GM15510 (cell line): ENCODE measurements at regions not wholly inside any gene's neighbourhood (a gene's known extent, or its start where the extent isn't known, plus 50 kb on each side); places are given as distances from the start of the nearest gene placed in this dataset.

Experiments used
- POLR2A ChIP-seq: IDR thresholded peaks from 3 replicates; pipeline ENCODE4 v1.6.1; 2011; ENCODE audit warnings: borderline replicate concordance; ENCODE audit not compliant: insufficient read length; ENCODE audit errors: extremely low read depth

- no peak for TF ChIP-seq POLR2A
Observed at GRCh38 chr12:124420041-124420995, 125.4 kb downstream of the RFLNA start.

GRCh38 chr12:124419292-124420040 lies 124.6 kb downstream of the RFLNA start:
- no peak for TF ChIP-seq POLR2A

GRCh38 chr12:124418791-124419190 lies 123.9 kb downstream of the RFLNA start:
- TF ChIP-seq POLR2A, result no peak

- no peak for TF ChIP-seq POLR2A
Observed at GRCh38 chr12:124418156-124418555, 123.3 kb downstream of the RFLNA start.

GRCh38 chr12:124416516-124417395 lies 121.9 kb downstream of the RFLNA start:
- no peak for TF ChIP-seq POLR2A

- TF ChIP-seq POLR2A, result no peak
Observed at GRCh38 chr12:124415064-124415463, 120.2 kb downstream of the RFLNA start.

- TF ChIP-seq POLR2A, result no peak
Observed at GRCh38 chr12:124413915-124414314, 119.0 kb downstream of the RFLNA start.

- no peak for TF ChIP-seq POLR2A
Observed at GRCh38 chr12:124413401-124413800, 118.5 kb downstream of the RFLNA start.

- TF ChIP-seq POLR2A, result no peak
Observed at GRCh38 chr12:124412646-124413015, 117.7 kb downstream of the RFLNA start.

GRCh38 chr12:124411953-124412645 lies 117.2 kb downstream of the RFLNA start:
- no peak for TF ChIP-seq POLR2A

GRCh38 chr12:124411281-124411878 lies 116.5 kb downstream of the RFLNA start:
- TF ChIP-seq POLR2A, result no peak

- no peak for TF ChIP-seq POLR2A
Observed at GRCh38 chr12:124410354-124411175, 115.7 kb downstream of the RFLNA start.

GRCh38 chr12:124408822-124409517 lies 114.1 kb downstream of the RFLNA start:
- no peak for TF ChIP-seq POLR2A

- TF ChIP-seq POLR2A, result no peak
Observed at GRCh38 chr12:124407074-124407473, 112.2 kb downstream of the RFLNA start.
